ENCODE measurements at regions not wholly inside any gene's neighbourhood (a gene's known extent, or its start where the extent isn't known, plus 50 kb on each side); places are given as distances from the start of the nearest gene placed in this dataset.

DNA sequence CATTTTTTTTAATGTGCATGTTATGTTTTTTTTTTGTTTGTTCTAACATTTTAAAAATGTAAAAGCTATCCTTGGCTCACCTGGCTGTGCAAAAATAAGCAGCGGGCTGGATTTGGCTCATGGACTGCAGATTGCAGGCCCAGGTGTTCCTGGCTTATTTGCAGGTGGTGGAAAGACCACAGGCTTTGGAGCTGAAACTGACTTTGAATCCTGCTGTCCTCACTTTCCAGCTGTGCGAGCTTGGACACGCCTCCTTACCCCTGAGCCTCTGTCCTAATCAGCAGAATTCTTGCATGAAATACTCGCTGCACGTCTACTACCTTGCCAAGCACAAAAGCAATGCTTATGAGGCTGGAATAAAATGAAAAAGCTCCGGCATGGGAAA lies 188.7 kb upstream of the TPM1 start:
- H3K27me3 ChIP-seq: no peaks in the 10 kb centered on the region
- H3K4me3 ChIP-seq: no peak overlapping the region
- DNase-seq (ENCODE audit: low spot score): no peak
- H3K27ac ChIP-seq: no peak overlapping the region
- peaks cover 0 to 15% of the 10 kb centered on the region in 2 donors for H3K4me1 ChIP-seq
- H3K36me3 ChIP-seq: no peaks in the 10 kb centered on the region
- no peaks in the 10 kb centered on the region for H3K9me3 ChIP-seq
- TF ChIP-seq, protein P1, sequence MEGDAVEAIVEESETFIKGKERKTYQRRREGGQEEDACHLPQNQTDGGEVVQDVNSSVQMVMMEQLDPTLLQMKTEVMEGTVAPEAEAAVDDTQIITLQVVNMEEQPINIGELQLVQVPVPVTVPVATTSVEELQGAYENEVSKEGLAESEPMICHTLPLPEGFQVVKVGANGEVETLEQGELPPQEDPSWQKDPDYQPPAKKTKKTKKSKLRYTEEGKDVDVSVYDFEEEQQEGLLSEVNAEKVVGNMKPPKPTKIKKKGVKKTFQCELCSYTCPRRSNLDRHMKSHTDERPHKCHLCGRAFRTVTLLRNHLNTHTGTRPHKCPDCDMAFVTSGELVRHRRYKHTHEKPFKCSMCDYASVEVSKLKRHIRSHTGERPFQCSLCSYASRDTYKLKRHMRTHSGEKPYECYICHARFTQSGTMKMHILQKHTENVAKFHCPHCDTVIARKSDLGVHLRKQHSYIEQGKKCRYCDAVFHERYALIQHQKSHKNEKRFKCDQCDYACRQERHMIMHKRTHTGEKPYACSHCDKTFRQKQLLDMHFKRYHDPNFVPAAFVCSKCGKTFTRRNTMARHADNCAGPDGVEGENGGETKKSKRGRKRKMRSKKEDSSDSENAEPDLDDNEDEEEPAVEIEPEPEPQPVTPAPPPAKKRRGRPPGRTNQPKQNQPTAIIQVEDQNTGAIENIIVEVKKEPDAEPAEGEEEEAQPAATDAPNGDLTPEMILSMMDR (IDR thresholded peaks at IDR 0.05): no peak

DNA sequence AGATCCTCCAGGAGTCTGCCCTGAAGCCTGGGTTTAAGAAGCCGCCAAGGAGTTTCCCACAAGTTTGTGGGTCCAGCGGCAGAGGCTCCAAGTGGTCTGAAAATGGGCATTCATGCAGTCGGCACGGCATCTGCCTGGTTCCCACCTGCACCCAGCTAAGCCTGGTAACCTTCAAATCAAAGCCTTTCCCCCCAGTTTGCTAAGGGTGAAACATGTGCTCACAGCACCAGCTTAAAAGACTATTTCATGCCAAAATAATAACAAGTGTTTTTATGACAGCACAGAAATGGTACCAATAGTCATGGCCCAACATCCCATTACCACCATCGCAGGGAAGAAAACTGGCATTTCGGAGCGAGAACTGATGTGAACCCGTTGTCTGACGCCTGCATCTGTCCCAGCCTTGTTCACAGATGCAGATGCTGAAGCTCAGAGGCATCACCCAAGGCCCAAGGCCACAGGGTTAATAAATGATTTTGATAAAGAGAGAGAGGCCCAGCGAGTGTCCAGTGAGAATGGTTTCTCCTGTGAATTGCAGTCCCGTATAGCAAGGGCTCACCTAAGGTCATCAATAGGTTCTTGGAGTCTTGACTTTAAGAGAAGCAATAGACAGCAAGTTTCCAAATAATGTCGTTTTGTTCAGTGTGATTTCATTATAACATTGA lies 188.0 kb upstream of the TPM1 start:
- TF ChIP-seq, protein P1 (IDR thresholded peaks at IDR 0.05): no peak
- Histone ChIP-seq H3K36me3 (no peaks in the 10 kb centered on the region), H3K4me3 (no peak overlapping the region), H3K27ac (no peak overlapping the region), H3K27me3 (no peaks in the 10 kb centered on the region), H3K4me1 (peaks cover 0 to 7% of the 10 kb centered on the region in 2 donors), H3K9me3 (no peaks in the 10 kb centered on the region)
- DNase-seq (ENCODE audit: low spot score): no peak

DNA sequence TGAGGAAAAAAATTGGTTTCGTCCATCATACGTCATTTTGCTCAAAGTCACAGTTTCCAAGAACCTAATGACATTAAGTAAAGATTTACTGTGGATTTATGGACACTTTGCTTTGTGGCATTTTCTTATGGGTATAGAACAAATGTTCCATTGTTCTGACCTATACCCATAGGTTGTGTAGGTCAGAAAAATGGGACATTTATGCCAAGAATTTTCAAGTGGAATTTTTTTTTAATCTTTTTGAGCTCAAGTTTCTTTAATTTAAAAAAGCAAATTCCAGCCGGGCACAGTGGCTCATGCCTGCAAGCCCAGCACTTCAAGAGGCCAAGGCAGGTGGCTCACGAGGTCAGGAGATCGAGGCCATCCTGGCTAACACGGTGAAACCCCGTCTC lies 187.5 kb upstream of the TPM1 start:
- TF ChIP-seq, protein P1 (IDR thresholded peaks at IDR 0.05): no peak
- DNase-seq (ENCODE audit: low spot score): no peak
- Histone ChIP-seq H3K4me1 (peaks cover 0 to 4% of the 10 kb centered on the region in 2 donors), H3K27me3 (no peaks in the 10 kb centered on the region), H3K4me3 (no peak overlapping the region), H3K9me3 (no peaks in the 10 kb centered on the region), H3K36me3 (no peaks in the 10 kb centered on the region), H3K27ac (no peak overlapping the region)

DNA sequence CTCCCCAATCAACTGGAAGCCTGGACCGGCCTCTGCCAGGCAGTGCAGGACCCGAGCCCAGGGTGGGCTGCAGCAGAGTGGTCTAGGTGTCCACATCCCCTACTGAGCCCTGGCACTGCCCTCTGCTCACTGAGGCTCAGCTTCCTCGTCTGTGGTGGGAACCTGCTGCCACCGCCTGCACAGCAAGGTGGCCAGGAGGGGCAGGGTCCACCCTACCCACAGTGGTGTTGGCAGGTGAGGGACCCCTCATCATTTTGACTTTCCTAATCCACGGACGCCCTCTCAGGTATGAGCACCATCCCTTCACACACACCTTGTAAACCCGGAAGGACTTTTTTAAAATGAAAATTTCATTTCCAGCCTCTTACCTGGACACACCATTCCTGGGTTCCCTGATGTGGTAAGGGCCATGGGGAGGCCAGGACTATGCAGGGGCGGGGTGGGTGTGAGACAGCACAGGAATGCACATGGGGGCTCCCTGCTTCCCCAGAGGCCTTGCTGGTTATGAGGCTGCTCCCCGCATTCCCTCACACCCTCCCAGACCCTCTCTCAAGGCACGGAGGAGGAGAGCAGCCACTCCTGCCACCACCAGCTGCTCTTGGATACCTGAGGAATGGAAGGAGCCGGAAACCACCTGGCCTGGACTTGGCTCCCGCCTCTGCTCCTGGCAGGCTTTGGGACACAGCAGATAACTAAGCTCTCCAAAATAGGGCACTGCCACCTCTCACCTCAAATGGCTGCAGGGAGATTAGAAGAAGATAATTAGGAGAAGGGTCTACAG lies 185.9 kb upstream of the TPM1 start:
- H3K9me3 ChIP-seq: no peaks in the 10 kb centered on the region
- no peaks in the 10 kb centered on the region for H3K36me3 ChIP-seq
- H3K4me3 ChIP-seq: no peak overlapping the region
- TF ChIP-seq, protein P1 (IDR thresholded peaks at IDR 0.05): no peak
- DNase-seq (ENCODE audit: low spot score): no peak
- H3K27ac ChIP-seq: no peak overlapping the region
- H3K4me1 ChIP-seq: no peaks in the 10 kb centered on the region
- H3K27me3 ChIP-seq: no peaks in the 10 kb centered on the region

DNA sequence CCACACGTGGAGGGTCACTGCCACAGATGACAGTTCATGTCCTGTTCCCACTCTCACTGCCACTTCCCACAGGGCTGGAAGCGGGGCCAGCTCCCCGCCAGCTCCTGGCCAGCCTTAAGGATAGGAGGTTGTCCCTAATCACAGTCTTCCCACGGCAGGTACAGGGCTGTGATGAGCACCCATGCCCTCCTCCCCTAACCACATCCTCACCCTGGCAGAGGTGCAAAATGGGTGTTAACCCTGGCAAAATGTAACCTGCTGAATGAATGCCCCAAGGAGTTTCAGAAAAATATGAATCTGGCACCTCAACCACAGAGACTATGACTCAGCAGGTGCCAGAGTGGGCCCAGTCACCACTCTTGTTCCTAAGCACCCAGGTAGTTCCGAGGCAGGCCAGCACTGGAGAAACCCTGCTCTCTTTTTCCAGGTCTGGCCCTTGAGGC lies 185.1 kb upstream of the TPM1 start:
- Histone ChIP-seq H3K36me3 (no peaks in the 10 kb centered on the region), H3K9me3 (no peaks in the 10 kb centered on the region), H3K4me1 (no peaks in the 10 kb centered on the region), H3K4me3 (no peak overlapping the region), H3K27ac (no peak overlapping the region), H3K27me3 (no peaks in the 10 kb centered on the region)
- TF ChIP-seq, protein P1 (IDR thresholded peaks at IDR 0.05): no peak
- DNase-seq (ENCODE audit: low spot score): no peak

Measured in right atrium auricular region (tissue), 2 donors.